ENCODE measurements at regions not wholly inside any gene's neighbourhood (a gene's known extent, or its start where the extent isn't known, plus 50 kb on each side); places are given as distances from the start of the nearest gene placed in this dataset.

DNA sequence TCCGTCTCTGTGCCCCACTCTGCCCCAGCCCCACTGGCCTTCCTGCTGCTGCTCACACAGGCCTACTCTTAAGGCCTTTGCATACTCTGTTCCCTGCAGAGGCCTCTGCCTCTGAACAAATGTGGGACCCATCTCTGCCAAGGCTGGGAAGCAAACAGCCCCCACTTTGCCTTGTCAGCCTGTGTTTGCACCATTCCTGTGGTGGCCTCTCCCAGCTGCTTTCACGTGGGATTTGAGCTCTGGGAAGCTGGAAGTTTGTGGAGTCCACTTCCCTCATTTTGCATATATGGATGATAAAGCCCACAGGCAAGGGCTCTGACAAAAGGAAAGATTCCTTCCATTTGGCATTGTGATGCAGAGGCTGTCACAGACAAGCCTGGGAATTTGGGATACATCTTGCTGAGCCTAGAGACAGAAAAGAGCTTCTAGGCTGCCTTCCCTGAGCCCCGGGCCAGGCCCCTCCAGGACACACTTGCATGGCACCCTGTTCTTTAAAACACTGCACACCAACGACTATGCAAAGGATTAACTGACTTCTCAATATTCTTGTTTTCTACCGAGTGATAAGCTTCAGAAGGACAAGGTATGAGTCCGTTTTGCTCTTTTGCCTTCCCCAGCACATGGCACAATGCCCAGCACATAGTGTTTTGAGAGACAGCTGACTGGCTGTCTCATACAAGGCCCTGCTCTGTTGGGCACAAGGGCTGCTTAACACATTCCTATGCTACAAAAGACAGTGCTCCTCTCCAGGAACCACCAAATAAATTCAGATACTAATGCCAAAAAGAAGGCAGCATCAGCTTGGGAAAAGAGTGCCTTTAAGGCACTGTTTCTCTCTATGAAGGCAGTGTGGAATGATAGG, 120.7 kb upstream of the TOPAZ1 start:
- H3K4me3 ChIP-seq = no peak overlapping the region
- peak; percentile 50 for DNase-seq (ENCODE audit: low spot score)
- no peaks in the 10 kb centered on the region for H3K79me2 ChIP-seq (replicated peaks; ENCODE audit: insufficient read depth)
- H3F3A ChIP-seq (replicated peaks; ENCODE audit: low read depth) = no peaks in the 10 kb centered on the region
- TF ChIP-seq NANOG (IDR thresholded peaks at IDR 0.05; ENCODE audit: borderline replicate concordance) (no peak), CREB1 (CRISPR knock-in tag; IDR thresholded peaks at IDR 0.05; ENCODE audit: low read depth) (no peak), ZNF114 (CRISPR knock-in tag; IDR thresholded peaks at IDR 0.05) (no peak), EZH2 (IDR thresholded peaks at IDR 0.05; ENCODE audit: low read depth, unreplicated experiment) (no peak), POLR2AphosphoS5 (IDR thresholded peaks at IDR 0.05; ENCODE audit: low read depth) (no peak), EZH2phosphoT487 (IDR thresholded peaks at IDR 0.05; ENCODE audit: unreplicated experiment) (no peak), JUNB (IDR thresholded peaks at IDR 0.05; ENCODE audit: unreplicated experiment) (no peak), STAT1 (IDR thresholded peaks at IDR 0.05; ENCODE audit: unreplicated experiment) (no peak), ZNF331 (CRISPR knock-in tag; IDR thresholded peaks at IDR 0.05; ENCODE audit: low read depth) (no peak)
- TF ChIP-seq, protein P1, sequence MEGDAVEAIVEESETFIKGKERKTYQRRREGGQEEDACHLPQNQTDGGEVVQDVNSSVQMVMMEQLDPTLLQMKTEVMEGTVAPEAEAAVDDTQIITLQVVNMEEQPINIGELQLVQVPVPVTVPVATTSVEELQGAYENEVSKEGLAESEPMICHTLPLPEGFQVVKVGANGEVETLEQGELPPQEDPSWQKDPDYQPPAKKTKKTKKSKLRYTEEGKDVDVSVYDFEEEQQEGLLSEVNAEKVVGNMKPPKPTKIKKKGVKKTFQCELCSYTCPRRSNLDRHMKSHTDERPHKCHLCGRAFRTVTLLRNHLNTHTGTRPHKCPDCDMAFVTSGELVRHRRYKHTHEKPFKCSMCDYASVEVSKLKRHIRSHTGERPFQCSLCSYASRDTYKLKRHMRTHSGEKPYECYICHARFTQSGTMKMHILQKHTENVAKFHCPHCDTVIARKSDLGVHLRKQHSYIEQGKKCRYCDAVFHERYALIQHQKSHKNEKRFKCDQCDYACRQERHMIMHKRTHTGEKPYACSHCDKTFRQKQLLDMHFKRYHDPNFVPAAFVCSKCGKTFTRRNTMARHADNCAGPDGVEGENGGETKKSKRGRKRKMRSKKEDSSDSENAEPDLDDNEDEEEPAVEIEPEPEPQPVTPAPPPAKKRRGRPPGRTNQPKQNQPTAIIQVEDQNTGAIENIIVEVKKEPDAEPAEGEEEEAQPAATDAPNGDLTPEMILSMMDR (conservative IDR thresholded peaks at IDR 0.05; ENCODE audit: low read depth in 2 of 2) = no peak
- TF ChIP-seq, protein P2, sequence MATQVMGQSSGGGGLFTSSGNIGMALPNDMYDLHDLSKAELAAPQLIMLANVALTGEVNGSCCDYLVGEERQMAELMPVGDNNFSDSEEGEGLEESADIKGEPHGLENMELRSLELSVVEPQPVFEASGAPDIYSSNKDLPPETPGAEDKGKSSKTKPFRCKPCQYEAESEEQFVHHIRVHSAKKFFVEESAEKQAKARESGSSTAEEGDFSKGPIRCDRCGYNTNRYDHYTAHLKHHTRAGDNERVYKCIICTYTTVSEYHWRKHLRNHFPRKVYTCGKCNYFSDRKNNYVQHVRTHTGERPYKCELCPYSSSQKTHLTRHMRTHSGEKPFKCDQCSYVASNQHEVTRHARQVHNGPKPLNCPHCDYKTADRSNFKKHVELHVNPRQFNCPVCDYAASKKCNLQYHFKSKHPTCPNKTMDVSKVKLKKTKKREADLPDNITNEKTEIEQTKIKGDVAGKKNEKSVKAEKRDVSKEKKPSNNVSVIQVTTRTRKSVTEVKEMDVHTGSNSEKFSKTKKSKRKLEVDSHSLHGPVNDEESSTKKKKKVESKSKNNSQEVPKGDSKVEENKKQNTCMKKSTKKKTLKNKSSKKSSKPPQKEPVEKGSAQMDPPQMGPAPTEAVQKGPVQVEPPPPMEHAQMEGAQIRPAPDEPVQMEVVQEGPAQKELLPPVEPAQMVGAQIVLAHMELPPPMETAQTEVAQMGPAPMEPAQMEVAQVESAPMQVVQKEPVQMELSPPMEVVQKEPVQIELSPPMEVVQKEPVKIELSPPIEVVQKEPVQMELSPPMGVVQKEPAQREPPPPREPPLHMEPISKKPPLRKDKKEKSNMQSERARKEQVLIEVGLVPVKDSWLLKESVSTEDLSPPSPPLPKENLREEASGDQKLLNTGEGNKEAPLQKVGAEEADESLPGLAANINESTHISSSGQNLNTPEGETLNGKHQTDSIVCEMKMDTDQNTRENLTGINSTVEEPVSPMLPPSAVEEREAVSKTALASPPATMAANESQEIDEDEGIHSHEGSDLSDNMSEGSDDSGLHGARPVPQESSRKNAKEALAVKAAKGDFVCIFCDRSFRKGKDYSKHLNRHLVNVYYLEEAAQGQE (IDR thresholded peaks at IDR 0.05; ENCODE audit: unreplicated experiment) = no peak
- TF ChIP-seq, protein P3, sequence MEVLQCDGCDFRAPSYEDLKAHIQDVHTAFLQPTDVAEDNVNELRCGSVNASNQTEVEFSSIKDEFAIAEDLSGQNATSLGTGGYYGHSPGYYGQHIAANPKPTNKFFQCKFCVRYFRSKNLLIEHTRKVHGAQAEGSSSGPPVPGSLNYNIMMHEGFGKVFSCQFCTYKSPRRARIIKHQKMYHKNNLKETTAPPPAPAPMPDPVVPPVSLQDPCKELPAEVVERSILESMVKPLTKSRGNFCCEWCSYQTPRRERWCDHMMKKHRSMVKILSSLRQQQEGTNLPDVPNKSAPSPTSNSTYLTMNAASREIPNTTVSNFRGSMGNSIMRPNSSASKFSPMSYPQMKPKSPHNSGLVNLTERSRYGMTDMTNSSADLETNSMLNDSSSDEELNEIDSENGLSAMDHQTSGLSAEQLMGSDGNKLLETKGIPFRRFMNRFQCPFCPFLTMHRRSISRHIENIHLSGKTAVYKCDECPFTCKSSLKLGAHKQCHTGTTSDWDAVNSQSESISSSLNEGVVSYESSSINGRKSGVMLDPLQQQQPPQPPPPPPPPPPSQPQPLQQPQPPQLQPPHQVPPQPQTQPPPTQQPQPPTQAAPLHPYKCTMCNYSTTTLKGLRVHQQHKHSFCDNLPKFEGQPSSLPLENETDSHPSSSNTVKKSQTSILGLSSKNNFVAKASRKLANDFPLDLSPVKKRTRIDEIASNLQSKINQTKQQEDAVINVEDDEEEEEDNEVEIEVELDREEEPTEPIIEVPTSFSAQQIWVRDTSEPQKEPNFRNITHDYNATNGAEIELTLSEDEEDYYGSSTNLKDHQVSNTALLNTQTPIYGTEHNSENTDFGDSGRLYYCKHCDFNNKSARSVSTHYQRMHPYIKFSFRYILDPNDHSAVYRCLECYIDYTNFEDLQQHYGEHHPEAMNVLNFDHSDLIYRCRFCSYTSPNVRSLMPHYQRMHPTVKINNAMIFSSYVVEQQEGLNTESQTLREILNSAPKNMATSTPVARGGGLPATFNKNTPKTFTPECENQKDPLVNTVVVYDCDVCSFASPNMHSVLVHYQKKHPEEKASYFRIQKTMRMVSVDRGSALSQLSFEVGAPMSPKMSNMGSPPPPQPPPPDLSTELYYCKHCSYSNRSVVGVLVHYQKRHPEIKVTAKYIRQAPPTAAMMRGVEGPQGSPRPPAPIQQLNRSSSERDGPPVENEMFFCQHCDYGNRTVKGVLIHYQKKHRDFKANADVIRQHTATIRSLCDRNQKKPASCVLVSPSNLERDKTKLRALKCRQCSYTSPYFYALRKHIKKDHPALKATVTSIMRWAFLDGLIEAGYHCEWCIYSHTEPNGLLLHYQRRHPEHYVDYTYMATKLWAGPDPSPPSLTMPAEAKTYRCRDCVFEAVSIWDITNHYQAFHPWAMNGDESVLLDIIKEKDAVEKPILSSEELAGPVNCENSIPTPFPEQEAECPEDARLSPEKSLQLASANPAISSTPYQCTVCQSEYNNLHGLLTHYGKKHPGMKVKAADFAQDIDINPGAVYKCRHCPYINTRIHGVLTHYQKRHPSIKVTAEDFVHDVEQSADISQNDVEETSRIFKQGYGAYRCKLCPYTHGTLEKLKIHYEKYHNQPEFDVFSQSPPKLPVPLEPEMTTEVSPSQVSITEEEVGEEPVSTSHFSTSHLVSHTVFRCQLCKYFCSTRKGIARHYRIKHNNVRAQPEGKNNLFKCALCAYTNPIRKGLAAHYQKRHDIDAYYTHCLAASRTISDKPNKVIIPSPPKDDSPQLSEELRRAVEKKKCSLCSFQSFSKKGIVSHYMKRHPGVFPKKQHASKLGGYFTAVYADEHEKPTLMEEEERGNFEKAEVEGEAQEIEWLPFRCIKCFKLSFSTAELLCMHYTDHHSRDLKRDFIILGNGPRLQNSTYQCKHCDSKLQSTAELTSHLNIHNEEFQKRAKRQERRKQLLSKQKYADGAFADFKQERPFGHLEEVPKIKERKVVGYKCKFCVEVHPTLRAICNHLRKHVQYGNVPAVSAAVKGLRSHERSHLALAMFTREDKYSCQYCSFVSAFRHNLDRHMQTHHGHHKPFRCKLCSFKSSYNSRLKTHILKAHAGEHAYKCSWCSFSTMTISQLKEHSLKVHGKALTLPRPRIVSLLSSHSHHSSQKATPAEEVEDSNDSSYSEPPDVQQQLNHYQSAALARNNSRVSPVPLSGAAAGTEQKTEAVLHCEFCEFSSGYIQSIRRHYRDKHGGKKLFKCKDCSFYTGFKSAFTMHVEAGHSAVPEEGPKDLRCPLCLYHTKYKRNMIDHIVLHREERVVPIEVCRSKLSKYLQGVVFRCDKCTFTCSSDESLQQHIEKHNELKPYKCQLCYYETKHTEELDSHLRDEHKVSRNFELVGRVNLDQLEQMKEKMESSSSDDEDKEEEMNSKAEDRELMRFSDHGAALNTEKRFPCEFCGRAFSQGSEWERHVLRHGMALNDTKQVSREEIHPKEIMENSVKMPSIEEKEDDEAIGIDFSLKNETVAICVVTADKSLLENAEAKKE (CRISPR knock-in tag; IDR thresholded peaks at IDR 0.05) = no peak
- TF ChIP-seq, protein P4, sequence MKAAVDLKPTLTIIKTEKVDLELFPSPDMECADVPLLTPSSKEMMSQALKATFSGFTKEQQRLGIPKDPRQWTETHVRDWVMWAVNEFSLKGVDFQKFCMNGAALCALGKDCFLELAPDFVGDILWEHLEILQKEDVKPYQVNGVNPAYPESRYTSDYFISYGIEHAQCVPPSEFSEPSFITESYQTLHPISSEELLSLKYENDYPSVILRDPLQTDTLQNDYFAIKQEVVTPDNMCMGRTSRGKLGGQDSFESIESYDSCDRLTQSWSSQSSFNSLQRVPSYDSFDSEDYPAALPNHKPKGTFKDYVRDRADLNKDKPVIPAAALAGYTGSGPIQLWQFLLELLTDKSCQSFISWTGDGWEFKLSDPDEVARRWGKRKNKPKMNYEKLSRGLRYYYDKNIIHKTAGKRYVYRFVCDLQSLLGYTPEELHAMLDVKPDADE (IDR thresholded peaks at IDR 0.05) = no peak
- peak; percentile 73 for ATAC-seq
- peak overlapping the region; percentile 65; the same call in 1 of the 2 replicates for H3K27ac ChIP-seq (ENCODE audit: low read depth)
- H2AFZ ChIP-seq = no peak overlapping the region
- no peaks in the 10 kb centered on the region for H3K36me3 ChIP-seq (ENCODE audit: insufficient read depth)
- Mint-ChIP-seq H3K36me3 (ENCODE audit: low read depth) (no peaks in the 10 kb centered on the region), H3K4me1 (peaks cover 24% of the 10 kb centered on the region; the same call in 2 of the 3 replicates), H3K9me3 (no peaks in the 10 kb centered on the region), H3K27me3 (ENCODE audit: insufficient read depth, low read depth, poor library complexity) (peaks cover 1% of the 10 kb centered on the region), H3K4me3 (no peak overlapping the region), H3K27ac (no peak overlapping the region)
- peaks cover 7% of the 10 kb centered on the region for H3K4me1 ChIP-seq (ENCODE audit: insufficient read depth)
- H3K27me3 ChIP-seq (ENCODE audit: insufficient read depth) = no peaks in the 10 kb centered on the region
- H3K9me2 ChIP-seq (ENCODE audit: insufficient read depth) = peaks cover 13% of the 10 kb centered on the region; the same call in 1 of the 2 replicates
- peak overlapping the region; percentile 38 for H3K4me2 ChIP-seq
- H4K20me1 ChIP-seq (replicated peaks; ENCODE audit: insufficient read depth) = no peaks in the 10 kb centered on the region
